ENCODE measurements at regions not wholly inside any gene's neighbourhood (a gene's known extent, or its start where the extent isn't known, plus 50 kb on each side); places are given as distances from the start of the nearest gene placed in this dataset.

DNA sequence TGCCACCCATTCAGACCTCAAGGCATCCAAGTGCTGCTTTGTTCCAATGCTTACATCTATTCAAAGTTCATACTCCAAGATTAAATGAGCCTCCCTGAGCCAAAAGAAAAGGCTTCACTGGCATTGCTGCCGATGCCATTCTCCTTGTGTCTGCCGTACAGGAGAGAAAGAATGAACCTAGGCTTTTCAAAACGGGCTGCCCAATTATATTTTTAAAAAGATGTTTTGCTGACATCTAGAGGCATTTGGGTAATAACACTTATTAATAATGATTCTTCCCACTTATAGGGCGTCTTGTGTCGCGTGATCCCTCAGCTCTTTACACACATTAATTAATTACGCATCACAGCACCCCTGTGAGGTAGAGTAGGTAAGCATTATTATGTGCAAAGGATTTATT is 545.6 kb downstream of the PKHD1 start:
- DNase-seq (ENCODE audit: unreplicated experiment) = peak; percentile 36
- intact Hi-C loops (cut with micrococcal nuclease) = loop anchor here (1.0 to 5.0 kb wide), 3 partner anchors 190 to 885 kb away; no protein-coding TSS in a partner anchor
- POLR2A ChIA-PET = interaction anchor here (0.5 kb wide), 1 partner anchor 480 kb away, joined by 5 read pairs; no protein-coding TSS in a partner anchor
- no TSS peak for BruUV-seq (replicated peaks)
- Mint-ChIP-seq H3K9me3 (ENCODE audit: unreplicated experiment) (no peaks in the 10 kb centered on the region), H3K36me3 (ENCODE audit: insufficient read depth, unreplicated experiment) (no peaks in the 10 kb centered on the region), H3K27ac (ENCODE audit: low read depth, unreplicated experiment) (no peak overlapping the region), H3K4me3 (ENCODE audit: unreplicated experiment) (no peak overlapping the region), H3K27me3 (ENCODE audit: insufficient read depth, unreplicated experiment) (peaks cover 16% of the 10 kb centered on the region), H3K4me1 (ENCODE audit: insufficient read depth, unreplicated experiment) (peaks cover 7% of the 10 kb centered on the region)
- CTCF ChIA-PET = interaction anchor here (0.6 to 2.4 kb wide), 23 partner anchors 9 to 887 kb away, joined by 3 to 28 read pairs (median 4); partner anchors contain the start of gene TFAP2B
- TF ChIP-seq, protein P1, sequence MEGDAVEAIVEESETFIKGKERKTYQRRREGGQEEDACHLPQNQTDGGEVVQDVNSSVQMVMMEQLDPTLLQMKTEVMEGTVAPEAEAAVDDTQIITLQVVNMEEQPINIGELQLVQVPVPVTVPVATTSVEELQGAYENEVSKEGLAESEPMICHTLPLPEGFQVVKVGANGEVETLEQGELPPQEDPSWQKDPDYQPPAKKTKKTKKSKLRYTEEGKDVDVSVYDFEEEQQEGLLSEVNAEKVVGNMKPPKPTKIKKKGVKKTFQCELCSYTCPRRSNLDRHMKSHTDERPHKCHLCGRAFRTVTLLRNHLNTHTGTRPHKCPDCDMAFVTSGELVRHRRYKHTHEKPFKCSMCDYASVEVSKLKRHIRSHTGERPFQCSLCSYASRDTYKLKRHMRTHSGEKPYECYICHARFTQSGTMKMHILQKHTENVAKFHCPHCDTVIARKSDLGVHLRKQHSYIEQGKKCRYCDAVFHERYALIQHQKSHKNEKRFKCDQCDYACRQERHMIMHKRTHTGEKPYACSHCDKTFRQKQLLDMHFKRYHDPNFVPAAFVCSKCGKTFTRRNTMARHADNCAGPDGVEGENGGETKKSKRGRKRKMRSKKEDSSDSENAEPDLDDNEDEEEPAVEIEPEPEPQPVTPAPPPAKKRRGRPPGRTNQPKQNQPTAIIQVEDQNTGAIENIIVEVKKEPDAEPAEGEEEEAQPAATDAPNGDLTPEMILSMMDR (IDR thresholded peaks at IDR 0.05; ENCODE audit: unreplicated experiment) = peak; percentile 48

DNA sequence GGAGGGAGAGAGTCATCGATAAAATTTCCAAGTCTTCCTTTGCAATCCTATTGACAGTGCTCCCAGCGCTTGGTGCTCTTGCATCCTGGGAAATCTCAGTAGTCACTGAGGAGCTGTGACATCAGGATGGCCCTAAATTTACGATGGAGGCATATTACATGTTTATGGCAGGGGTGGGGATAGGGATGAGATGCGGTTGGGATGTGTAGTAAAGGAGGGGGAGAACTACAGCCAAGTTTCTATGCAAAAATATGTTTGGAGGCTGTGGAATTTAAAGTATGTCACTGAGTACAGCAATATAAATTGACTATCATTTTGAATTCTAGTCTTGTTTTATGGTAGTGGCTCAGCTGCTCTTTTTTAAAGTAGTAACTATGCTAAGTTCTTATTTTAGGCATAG is 544.9 kb downstream of the PKHD1 start:
- BruUV-seq (replicated peaks) = no TSS peak
- ChIA-PET POLR2A (interaction anchor here (0.5 kb wide), 1 partner anchor 479 kb away, joined by 5 read pairs; no protein-coding TSS in a partner anchor), CTCF (interaction anchor here (0.6 to 2.4 kb wide), 29 partner anchors 8 to 897 kb away, joined by 3 to 28 read pairs (median 4); partner anchors contain the start of gene TFAP2B)
- TF ChIP-seq, protein P1 (IDR thresholded peaks at IDR 0.05; ENCODE audit: unreplicated experiment) = no peak
- Mint-ChIP-seq H3K27me3 (ENCODE audit: insufficient read depth, unreplicated experiment) (peaks cover 16% of the 10 kb centered on the region), H3K4me1 (ENCODE audit: insufficient read depth, unreplicated experiment) (peaks cover 7% of the 10 kb centered on the region), H3K27ac (ENCODE audit: low read depth, unreplicated experiment) (no peak overlapping the region), H3K9me3 (ENCODE audit: unreplicated experiment) (no peaks in the 10 kb centered on the region), H3K36me3 (ENCODE audit: insufficient read depth, unreplicated experiment) (no peaks in the 10 kb centered on the region), H3K4me3 (ENCODE audit: unreplicated experiment) (no peak overlapping the region)
- DNase-seq (ENCODE audit: unreplicated experiment) = no peak
- intact Hi-C loops (cut with micrococcal nuclease) = loop anchor here (1.0 to 5.0 kb wide), 3 partner anchors 190 to 885 kb away; no protein-coding TSS in a partner anchor

GRCh38 chr6:51550243-51550642 is 537.2 kb downstream of the PKHD1 start:
- POLR2A ChIA-PET = no interaction called here
- Mint-ChIP-seq H3K36me3 (ENCODE audit: insufficient read depth, unreplicated experiment) (no peaks in the 10 kb centered on the region), H3K4me3 (ENCODE audit: unreplicated experiment) (no peak overlapping the region), H3K27ac (ENCODE audit: low read depth, unreplicated experiment) (no peak overlapping the region), H3K4me1 (ENCODE audit: insufficient read depth, unreplicated experiment) (no peaks in the 10 kb centered on the region), H3K27me3 (ENCODE audit: insufficient read depth, unreplicated experiment) (no peaks in the 10 kb centered on the region), H3K9me3 (ENCODE audit: unreplicated experiment) (no peaks in the 10 kb centered on the region)
- DNase-seq (ENCODE audit: unreplicated experiment) = no peak
- BruUV-seq (replicated peaks) = no TSS peak
- CTCF ChIA-PET = interaction anchor here (0.5 to 1.2 kb wide), 2 partner anchors 8 to 734 kb away, joined by 3 to 4 read pairs; no protein-coding TSS in a partner anchor
- TF ChIP-seq, protein P1 (IDR thresholded peaks at IDR 0.05; ENCODE audit: unreplicated experiment) = no peak
- intact Hi-C loops (cut with micrococcal nuclease) = no loop called here

- Mint-ChIP-seq H3K9me3 (ENCODE audit: unreplicated experiment) (no peaks in the 10 kb centered on the region), H3K4me1 (ENCODE audit: insufficient read depth, unreplicated experiment) (no peaks in the 10 kb centered on the region), H3K27ac (ENCODE audit: low read depth, unreplicated experiment) (no peak overlapping the region), H3K36me3 (ENCODE audit: insufficient read depth, unreplicated experiment) (no peaks in the 10 kb centered on the region), H3K4me3 (ENCODE audit: unreplicated experiment) (no peak overlapping the region), H3K27me3 (ENCODE audit: insufficient read depth, unreplicated experiment) (no peaks in the 10 kb centered on the region)
- TF ChIP-seq, protein P1 (IDR thresholded peaks at IDR 0.05; ENCODE audit: unreplicated experiment) = no peak
- intact Hi-C loops (cut with micrococcal nuclease) = no loop called here
- POLR2A ChIA-PET = no interaction called here
- CTCF ChIA-PET = interaction anchor here (0.6 to 1.3 kb wide), 4 partner anchors 10 to 497 kb away, joined by 3 to 6 read pairs (median 4); no protein-coding TSS in a partner anchor
- DNase-seq (ENCODE audit: unreplicated experiment) = no peak
- BruUV-seq (replicated peaks) = no TSS peak
Measured at GRCh38 chr6:51552435-51552834, 535.0 kb downstream of the PKHD1 start.

All from MCF 10A (cell line).